ENCODE measurements at regions not wholly inside any gene's neighbourhood (a gene's known extent, or its start where the extent isn't known, plus 50 kb on each side); places are given as distances from the start of the nearest gene placed in this dataset.

DNA sequence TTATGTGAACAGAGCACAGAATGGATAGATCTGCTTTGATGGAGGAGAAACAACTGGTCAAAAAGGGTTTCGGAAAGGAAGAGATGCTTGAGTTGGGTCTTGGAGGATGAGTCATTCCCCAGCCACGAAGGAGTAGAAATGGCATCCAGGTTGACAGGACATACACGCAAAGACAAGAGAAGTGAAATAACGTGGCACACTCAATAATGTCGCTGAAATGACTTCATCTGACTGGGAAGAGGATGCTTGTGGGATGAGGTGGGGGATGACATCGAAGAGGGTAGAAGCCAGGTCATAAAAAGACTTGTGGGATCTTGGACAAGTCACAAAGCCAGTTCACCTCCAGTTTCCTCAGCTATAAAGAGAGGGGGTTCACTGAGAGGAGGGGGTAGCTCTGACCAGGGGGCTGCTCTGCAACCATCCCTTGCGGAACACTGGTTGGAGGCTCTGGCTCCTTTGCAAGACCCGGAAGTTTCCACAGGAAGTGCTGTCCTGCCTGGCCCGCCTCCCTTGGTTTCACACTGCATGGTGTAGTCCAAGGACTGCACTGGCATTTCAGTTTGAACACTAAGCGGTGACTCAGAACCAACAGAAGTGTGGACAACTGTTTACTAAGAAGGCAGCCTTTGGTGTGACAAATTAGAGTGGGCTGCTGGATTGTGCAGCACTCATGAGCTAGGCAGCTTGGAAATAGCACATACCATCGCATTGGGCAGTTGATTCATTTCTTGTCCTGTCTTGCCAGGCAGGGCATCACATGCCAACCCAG lies 189.9 kb upstream of the ADO start:
- TF ChIP-seq CTCF (conservative IDR thresholded peaks at IDR 0.05) = no peak
- H3K27me3 ChIP-seq (ENCODE audit: control insufficient read depth, insufficient read depth, low read length, poor library complexity, severe bottlenecking) = no peaks in the 10 kb centered on the region
- H3K27ac ChIP-seq (ENCODE audit: low read depth, low read length) = no peak overlapping the region
- H3K4me1 ChIP-seq (ENCODE audit: control insufficient read depth, insufficient read depth, low read length) = no peaks in the 10 kb centered on the region
- Mint-ChIP-seq H3K27ac (no peak overlapping the region), H3K9me3 (no peaks in the 10 kb centered on the region), H3K36me3 (ENCODE audit: low read depth) (no peaks in the 10 kb centered on the region), H3K4me3 (no peak overlapping the region), H3K4me1 (no peaks in the 10 kb centered on the region), H3K27me3 (ENCODE audit: insufficient read depth) (peaks cover 7% of the 10 kb centered on the region)
- H3K4me3 ChIP-seq (ENCODE audit: low read length) = no peak overlapping the region
- WGBS, 2 experiments (ENCODE audit: insufficient coverage in 1 of 2, insufficient read length in 1 of 2) = 93 to 96% methylated on average over 7 to 11 of the region's 11 CpGs
- no peak overlapping the region for H3K9ac ChIP-seq (ENCODE audit: extremely low read depth, low read length, poor library complexity, severe bottlenecking)
- no peaks in the 10 kb centered on the region for H3K9me3 ChIP-seq (ENCODE audit: control insufficient read depth, low read length)
- H3K36me3 ChIP-seq (ENCODE audit: control insufficient read depth, insufficient read depth, low read length) = no peaks in the 10 kb centered on the region
- no peak for DNase-seq

GRCh38 chr10:62616885-62617590 lies 187.5 kb upstream of the ADO start:
- H3K27ac Mint-ChIP-seq = no peak overlapping the region
- no peak overlapping the region for H3K27ac ChIP-seq (ENCODE audit: low read depth, low read length)
- no peak for DNase-seq

DNA sequence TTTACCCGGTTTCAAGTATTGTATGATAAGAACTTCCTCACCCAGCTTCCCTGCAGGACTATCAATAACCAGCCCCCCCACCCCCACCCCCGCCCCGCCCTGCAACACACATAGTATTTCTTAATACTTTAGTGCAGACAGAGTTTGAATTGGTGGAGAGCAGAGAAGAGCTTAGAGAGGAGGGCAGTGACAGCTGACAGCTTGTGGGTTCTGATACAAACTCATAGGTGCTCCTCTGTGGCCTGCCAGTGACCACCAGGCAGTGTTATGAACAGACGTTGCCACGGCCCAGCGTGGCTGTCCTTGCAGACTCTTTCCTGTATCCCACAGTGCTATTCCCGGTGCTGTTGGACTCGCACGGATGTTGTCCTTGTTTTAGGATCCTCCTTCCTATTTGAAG lies 186.9 kb upstream of the ADO start:
- H3K9me3 ChIP-seq (ENCODE audit: control insufficient read depth, low read length) = no peaks in the 10 kb centered on the region

More at GRCh38 chr10:62616885-62617590, 187.5 kb upstream of the ADO start:
- Histone ChIP-seq H3K9ac (ENCODE audit: extremely low read depth, low read length, poor library complexity, severe bottlenecking) (no peak overlapping the region), H3K36me3 (ENCODE audit: control insufficient read depth, insufficient read depth, low read length) (no peaks in the 10 kb centered on the region), H3K27me3 (ENCODE audit: control insufficient read depth, insufficient read depth, low read length, poor library complexity, severe bottlenecking) (no peaks in the 10 kb centered on the region), H3K4me1 (ENCODE audit: control insufficient read depth, insufficient read depth, low read length) (no peaks in the 10 kb centered on the region), H3K9me3 (ENCODE audit: control insufficient read depth, low read length) (no peaks in the 10 kb centered on the region), H3K4me3 (ENCODE audit: low read length) (no peak overlapping the region)
- H3K36me3 Mint-ChIP-seq (ENCODE audit: low read depth) = no peaks in the 10 kb centered on the region
- no peak overlapping the region for H3K4me3 Mint-ChIP-seq
- H3K27me3 Mint-ChIP-seq (ENCODE audit: insufficient read depth) = peaks cover 4% of the 10 kb centered on the region
- TF ChIP-seq CTCF (conservative IDR thresholded peaks at IDR 0.05) = peak; percentile 27
- 67 to 77% methylated on average over 1 of the region's 2 CpGs for WGBS, 2 experiments (ENCODE audit: insufficient coverage in 1 of 2, insufficient read length in 1 of 2)
- no peaks in the 10 kb centered on the region for H3K9me3 Mint-ChIP-seq
- no peaks in the 10 kb centered on the region for H3K4me1 Mint-ChIP-seq

More for the DNA sequence above, 186.9 kb upstream of the ADO start:
- 81 to 89% methylated on average over 6 of the region's 9 CpGs for WGBS, 2 experiments (ENCODE audit: insufficient coverage in 1 of 2, insufficient read length in 1 of 2)
- Histone ChIP-seq H3K4me3 (ENCODE audit: low read length) (no peak overlapping the region), H3K9ac (ENCODE audit: extremely low read depth, low read length, poor library complexity, severe bottlenecking) (no peak overlapping the region), H3K27ac (ENCODE audit: low read depth, low read length) (no peak overlapping the region), H3K36me3 (ENCODE audit: control insufficient read depth, insufficient read depth, low read length) (no peaks in the 10 kb centered on the region), H3K27me3 (ENCODE audit: control insufficient read depth, insufficient read depth, low read length, poor library complexity, severe bottlenecking) (no peaks in the 10 kb centered on the region), H3K4me1 (ENCODE audit: control insufficient read depth, insufficient read depth, low read length) (no peaks in the 10 kb centered on the region)
- no peak for DNase-seq
- no peak for TF ChIP-seq CTCF (conservative IDR thresholded peaks at IDR 0.05)
- Mint-ChIP-seq H3K36me3 (ENCODE audit: low read depth) (no peaks in the 10 kb centered on the region), H3K4me3 (no peak overlapping the region), H3K4me1 (no peaks in the 10 kb centered on the region), H3K9me3 (no peaks in the 10 kb centered on the region), H3K27ac (no peak overlapping the region), H3K27me3 (ENCODE audit: insufficient read depth) (peaks cover 4% of the 10 kb centered on the region)

Measured in endodermal cell (in vitro differentiated cells).